Panc1 (cell line): ENCODE measurements at regions not wholly inside any gene's neighbourhood (a gene's known extent, or its start where the extent isn't known, plus 50 kb on each side); places are given as distances from the start of the nearest gene placed in this dataset.

Experiments
- ATAC-seq: fragments of 200-7000 bp; cut with Tn5 transposase; 2 replicates; pipeline ENCODE4 v1.9.1; 2020; ENCODE audit warnings: mild to moderate bottlenecking, moderate library complexity
- BruUV-seq: library from RNA; stranded (reverse); fragments of 400-500 nt; replicated peaks from 2 replicates; lab custom pipeline; 2021; lab: Mats Ljungman, UMichigan
- CTCF ChIA-PET: fragments of 300-600 bp; sonication (Branson Sonifier 250); formaldehyde crosslinking; loops from one replicate; lab custom pipeline; 2022; ENCODE audit warnings: antibody characterized with exemption; lab: Charles Lee
- POLR2A ChIA-PET: fragments of 300-600 bp; sonication (Branson Sonifier 250); formaldehyde crosslinking; loops from one replicate; lab custom pipeline; 2022; ENCODE audit warnings: antibody characterized with exemption; lab: Charles Lee
- DNase-seq: peaks from one replicate; pipeline ENCODE4 v3.0.0-alpha.2; 2010; ENCODE audit warnings: low read depth, low spot score
- H3K27ac ChIP-seq: 2 replicates; pipeline ENCODE4 v1.5.1; 2011; ENCODE audit warnings: mild to moderate bottlenecking, low read length, inconsistent platforms
- H3K27me3 ChIP-seq: fragments of 200-500 bp; sonication (Bioruptor generic); 2 replicates; pipeline ENCODE4 v1.6.0; 2014; ENCODE audit warnings: low read length, inconsistent platforms; ENCODE audit not compliant: control insufficient read depth, insufficient read depth
- H3K36me3 ChIP-seq: fragments of 200-500 bp; sonication (Bioruptor generic); 2 replicates; pipeline ENCODE4 v1.5.1; 2014; ENCODE audit warnings: inconsistent platforms, mild to moderate bottlenecking, low read length, moderate library complexity; ENCODE audit not compliant: control insufficient read depth, insufficient read depth
- H3K4me1 ChIP-seq: 2 replicates; pipeline ENCODE4 v1.5.1; 2011; ENCODE audit warnings: inconsistent platforms, mild to moderate bottlenecking, low read length, moderate library complexity; ENCODE audit not compliant: control insufficient read depth, insufficient read depth
- H3K4me3 ChIP-seq, 2 experiments: 2 replicates each; pipeline ENCODE4 v1.5.1; 2011 to 2012; ENCODE audit warnings: low read depth in 2 of 2, low read length in 2 of 2, mild to moderate bottlenecking in 2 of 2, inconsistent platforms in 1 of 2, moderate library complexity in 1 of 2
- H3K9me3 ChIP-seq: fragments of 200-500 bp; sonication (Bioruptor generic); 2 replicates; pipeline ENCODE4 v1.5.1; 2014; ENCODE audit warnings: low read depth, mild to moderate bottlenecking, inconsistent platforms, low read length, moderate library complexity; ENCODE audit not compliant: control insufficient read depth, insufficient read depth
- CTCF ChIP-seq: fragments of 450-650 bp; IDR thresholded peaks from 2 replicates; pipeline ENCODE4 v1.5.1; 2017; ENCODE audit warnings: mild to moderate bottlenecking
- POLR2AphosphoS5 ChIP-seq: IDR thresholded peaks from 2 replicates; pipeline ENCODE4 v1.6.1; 2012; ENCODE audit warnings: mild to moderate bottlenecking, low read depth, low read length, moderate library complexity
- REST ChIP-seq, 2 experiments: IDR thresholded peaks; 2 replicates each; pipeline ENCODE4 v1.6.1; 2011 to 2012; ENCODE audit warnings: low read depth in 2 of 2, control low read depth in 1 of 2, low read length in 1 of 2, mild to moderate bottlenecking in 1 of 2, moderate library complexity in 1 of 2; ENCODE audit not compliant: insufficient read depth in 1 of 2
- SIN3A ChIP-seq: IDR thresholded peaks from 2 replicates; pipeline ENCODE4 v1.6.1; 2012; ENCODE audit warnings: low read depth, mild to moderate bottlenecking, low read length, moderate library complexity, borderline replicate concordance; ENCODE audit not compliant: insufficient read depth
- TCF7L2 ChIP-seq: IDR thresholded peaks from 2 replicates; pipeline ENCODE4 v1.6.1; 2011; ENCODE audit warnings: mild to moderate bottlenecking, low read depth, low read length, inconsistent platforms
- in situ Hi-C: cut with HindIII; loops from 2 replicates; pipeline ENCODE4 v1.10.0; 2016; ENCODE audit warnings: low sequenced_read_pairs, low pct_unique_long_range_greater_than_20kb
- intact Hi-C: fragments of 100-400 bp; cut with micrococcal nuclease; formaldehyde crosslinking; loops from one replicate; pipeline ENCODE4 v1.10.0; 2022; ENCODE audit not compliant: unreplicated experiment

GRCh38 chr9:108639696-108640095, 216.1 kb downstream of the ACTL7B start:
- no TSS peak for BruUV-seq
- Histone ChIP-seq H3K9me3 (no peaks in the 10 kb centered on the region), H3K36me3 (no peaks in the 10 kb centered on the region), H3K27me3 (no peaks in the 10 kb centered on the region; the same call in 1 of the 2 replicates), H3K27ac (no peak overlapping the region), H3K4me1 (no peaks in the 10 kb centered on the region), H3K4me3 (no peak overlapping the region)
- intact Hi-C loops (no loop called here), in situ Hi-C loops (no loop called here)
- CTCF ChIA-PET: no interaction called here
- POLR2A ChIA-PET: interaction anchor here (0.5 kb wide), 1 partner anchor 591 kb away, joined by 7 read pairs; no protein-coding TSS in a partner anchor
- no peak for ATAC-seq
- TF ChIP-seq TCF7L2 (no peak), REST (IDR thresholded peaks at IDR 0.05; ENCODE audit: insufficient read depth in 1 of 2, low read depth in 2 of 2, low read length in 1 of 2) (no peak), CTCF (no peak), POLR2AphosphoS5 (no peak), SIN3A (no peak)
- no peak for DNase-seq

- Histone ChIP-seq H3K27ac (no peak overlapping the region), H3K4me1 (no peaks in the 10 kb centered on the region), H3K4me3 (no peak overlapping the region), H3K27me3 (no peaks in the 10 kb centered on the region; the same call in 1 of the 2 replicates), H3K36me3 (no peaks in the 10 kb centered on the region), H3K9me3 (no peaks in the 10 kb centered on the region)
- CTCF ChIA-PET: no interaction called here
- intact Hi-C loops: no loop called here
- DNase-seq (no peak), ATAC-seq (no peak)
- TF ChIP-seq TCF7L2 (no peak), POLR2AphosphoS5 (no peak), REST (IDR thresholded peaks at IDR 0.05; ENCODE audit: insufficient read depth in 1 of 2, low read depth in 2 of 2, low read length in 1 of 2) (no peak), CTCF (no peak), SIN3A (no peak)
- in situ Hi-C loops: no loop called here
- POLR2A ChIA-PET: no interaction called here
- BruUV-seq: no TSS peak
Observed at GRCh38 chr9:108639091-108639490, 216.7 kb downstream of the ACTL7B start.
